Muscle of leg (tissue), 3 donors: ENCODE measurements at regions not wholly inside any gene's neighbourhood (a gene's known extent, or its start where the extent isn't known, plus 50 kb on each side); places are given as distances from the start of the nearest gene placed in this dataset.
"Not testable (repeated sequence)": the region's sequence is repeated elsewhere in the genome, so short reads cannot be mapped to it uniquely, and the experiment has no call there.

Experiments used
- DNase-seq: peaks from one replicate; pipeline ENCODE4 v3.0.0; 2013
- H3K27ac ChIP-seq: one replicate; pipeline ENCODE4 v1.5.1; 2013; ENCODE audit warnings: mild to moderate bottlenecking, low read length, control low read depth
- H3K27me3 ChIP-seq: one replicate; pipeline ENCODE4 v1.6.1; 2013; ENCODE audit warnings: low read length; ENCODE audit not compliant: control insufficient read depth, insufficient read depth
- H3K36me3 ChIP-seq: one replicate; pipeline ENCODE4 v1.6.1; 2013; ENCODE audit warnings: low read length; ENCODE audit not compliant: control insufficient read depth, insufficient read depth
- H3K4me1 ChIP-seq: one replicate; pipeline ENCODE4 v1.6.1; 2013; ENCODE audit warnings: low read length; ENCODE audit not compliant: control insufficient read depth, insufficient read depth
- H3K4me3 ChIP-seq: one replicate; pipeline ENCODE4 v1.5.1; 2013; ENCODE audit warnings: low read length, control low read depth
- H3K9me3 ChIP-seq: replicated peaks from 2 replicates; pipeline ENCODE4 v1.6.1; 2013; ENCODE audit warnings: low read depth, low read length; ENCODE audit not compliant: control insufficient read depth
- WGBS: methylation state at CpG from one replicate; pipeline ENCODE4 v1.1.5; 2013; ENCODE audit warnings: missing lambda C conversion rate; ENCODE audit not compliant: insufficient coverage; 5-methylcytosine and 5-hydroxymethylcytosine counted together

GRCh38 chr7:69208276-69208675 lies 390.0 kb upstream of the AUTS2 start:
- 65% methylated on average over 4 of the region's 6 CpGs for WGBS
- peak; percentile 65 for DNase-seq
- no peaks in the 10 kb centered on the region for H3K36me3 ChIP-seq
- H3K27ac ChIP-seq = no peak overlapping the region
- H3K4me3 ChIP-seq = no peak overlapping the region
- H3K4me1 ChIP-seq = peaks cover 5% of the 10 kb centered on the region
- no peaks in the 10 kb centered on the region for H3K9me3 ChIP-seq
- H3K27me3 ChIP-seq = no peaks in the 10 kb centered on the region

GRCh38 chr7:69208848-69209247 lies 389.4 kb upstream of the AUTS2 start:
- DNase-seq = no peak

DNA sequence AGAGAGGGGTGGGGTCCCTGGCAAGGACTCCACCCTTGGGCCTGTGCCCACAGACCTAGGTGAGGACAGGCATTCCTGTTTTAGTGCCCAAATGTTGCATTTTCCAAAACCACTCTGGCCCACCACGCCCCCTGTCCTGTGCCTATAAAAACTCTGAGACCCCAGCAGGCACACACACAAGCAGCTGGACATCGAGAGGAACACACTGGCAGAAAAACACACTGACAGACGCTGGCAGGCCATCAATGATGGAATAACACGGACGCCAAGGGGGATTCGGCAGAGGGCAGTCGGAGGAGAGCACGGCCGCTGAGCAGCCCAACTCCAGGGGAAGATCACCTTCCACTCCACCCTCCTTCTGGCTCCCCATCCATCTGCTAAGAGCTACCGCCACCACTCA lies 386.9 kb upstream of the AUTS2 start:
- Histone ChIP-seq H3K4me1 (peaks cover 2% of the 10 kb centered on the region), H3K9me3 (no peaks in the 10 kb centered on the region), H3K4me3 (no peak overlapping the region), H3K27me3 (no peaks in the 10 kb centered on the region), H3K36me3 (no peaks in the 10 kb centered on the region), H3K27ac (no peak overlapping the region)
- no peak for DNase-seq
- 57% methylated on average over 9 of the region's 10 CpGs for WGBS

More at GRCh38 chr7:69208848-69209247, 389.4 kb upstream of the AUTS2 start:
- Histone ChIP-seq H3K27me3 (no peaks in the 10 kb centered on the region), H3K36me3 (no peaks in the 10 kb centered on the region), H3K4me1 (peaks cover 3% of the 10 kb centered on the region), H3K9me3 (no peaks in the 10 kb centered on the region), H3K4me3 (no peak overlapping the region), H3K27ac (no peak overlapping the region)
- WGBS = no CpG with 5 or more reads among the region's 6 CpGs

GRCh38 chr7:69211739-69212138 lies 386.5 kb upstream of the AUTS2 start:
- no peaks in the 10 kb centered on the region for H3K36me3 ChIP-seq
- WGBS = 30% methylated on average over 2 of the region's 6 CpGs
- no peaks in the 10 kb centered on the region for H3K27me3 ChIP-seq
- H3K27ac ChIP-seq = no peak overlapping the region
- H3K9me3 ChIP-seq = no peaks in the 10 kb centered on the region
- H3K4me1 ChIP-seq = peaks cover 2% of the 10 kb centered on the region
- no peak overlapping the region for H3K4me3 ChIP-seq
- DNase-seq = peak; percentile 26

DNA sequence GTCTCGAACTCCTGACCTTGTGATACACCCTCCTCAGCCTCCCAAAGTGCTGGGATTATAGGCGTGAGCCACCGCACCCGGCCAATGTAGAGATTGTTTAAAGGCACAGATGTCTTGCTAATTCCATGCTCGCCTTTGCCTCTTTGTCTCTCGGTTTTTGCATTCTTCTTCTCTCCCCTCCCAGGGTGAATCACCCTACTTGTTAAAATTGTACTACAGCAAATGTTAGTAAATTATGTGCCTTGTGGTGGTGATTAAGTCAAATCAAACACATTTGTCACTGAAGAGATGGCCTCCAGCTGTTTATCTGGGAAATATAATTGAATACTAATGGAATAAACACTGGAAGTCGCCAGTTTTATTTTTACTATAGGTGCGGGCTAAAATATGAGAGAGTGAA lies 384.4 kb upstream of the AUTS2 start:
- no peaks in the 10 kb centered on the region for H3K9me3 ChIP-seq
- H3K27me3 ChIP-seq = no peaks in the 10 kb centered on the region
- DNase-seq = no peak
- 100% methylated on average over 1 of the region's 8 CpGs for WGBS
- H3K27ac ChIP-seq = no peak overlapping the region
- H3K4me1 ChIP-seq = peaks cover 14% of the 10 kb centered on the region
- no peaks in the 10 kb centered on the region for H3K36me3 ChIP-seq
- no peak overlapping the region for H3K4me3 ChIP-seq

DNA sequence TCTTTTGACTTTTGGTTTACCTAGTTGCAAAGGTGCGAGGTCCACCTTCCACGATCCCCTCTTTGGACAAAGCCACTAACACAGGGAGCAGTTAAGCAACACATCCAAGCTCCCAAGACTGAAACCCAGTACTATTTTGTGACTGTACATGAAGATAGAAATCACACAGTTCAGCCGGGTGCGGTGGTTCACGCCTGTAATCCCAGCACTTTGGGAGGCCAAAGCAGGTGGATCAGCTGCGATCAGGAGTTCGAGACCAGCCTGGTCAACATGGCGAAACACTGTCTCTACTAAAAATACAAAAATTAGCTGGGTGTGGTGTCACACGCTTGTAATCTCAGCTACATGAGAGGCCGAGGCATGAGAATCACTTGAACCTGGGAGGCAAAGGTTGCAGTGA lies 382.8 kb upstream of the AUTS2 start:
- not testable (repeated sequence) for H3K36me3 ChIP-seq, DNase-seq, H3K27me3 ChIP-seq, H3K9me3 ChIP-seq, H3K4me3 ChIP-seq, H3K27ac ChIP-seq
- 100% methylated on average over 3 of the region's 10 CpGs for WGBS
- peaks cover 14% of the 10 kb centered on the region for H3K4me1 ChIP-seq

- peak; percentile 93 for DNase-seq
These were observed 380.5 kb upstream of the AUTS2 start for GRCh38 chr7:69217516-69218350.

GRCh38 chr7:69218576-69218975 lies 379.7 kb upstream of the AUTS2 start:
- peak; percentile 92 for DNase-seq
- H3K27me3 ChIP-seq = peaks cover 2% of the 10 kb centered on the region
- no peaks in the 10 kb centered on the region for H3K36me3 ChIP-seq
- WGBS = 0% methylated on average over 1 of the region's 4 CpGs
- peak overlapping the region; percentile 24 for H3K27ac ChIP-seq
- H3K4me1 ChIP-seq = peaks cover 12% of the 10 kb centered on the region
- H3K4me3 ChIP-seq = no peak overlapping the region
- no peaks in the 10 kb centered on the region for H3K9me3 ChIP-seq

More at GRCh38 chr7:69217516-69218350, 380.5 kb upstream of the AUTS2 start:
- no peak overlapping the region for H3K4me3 ChIP-seq
- H3K27ac ChIP-seq = peak overlapping the region; percentile 45
- 25% methylated on average over 6 of the region's 18 CpGs for WGBS
- peaks cover 12% of the 10 kb centered on the region for H3K4me1 ChIP-seq
- peaks cover 2% of the 10 kb centered on the region for H3K27me3 ChIP-seq
- H3K36me3 ChIP-seq = no peaks in the 10 kb centered on the region
- no peaks in the 10 kb centered on the region for H3K9me3 ChIP-seq

DNA sequence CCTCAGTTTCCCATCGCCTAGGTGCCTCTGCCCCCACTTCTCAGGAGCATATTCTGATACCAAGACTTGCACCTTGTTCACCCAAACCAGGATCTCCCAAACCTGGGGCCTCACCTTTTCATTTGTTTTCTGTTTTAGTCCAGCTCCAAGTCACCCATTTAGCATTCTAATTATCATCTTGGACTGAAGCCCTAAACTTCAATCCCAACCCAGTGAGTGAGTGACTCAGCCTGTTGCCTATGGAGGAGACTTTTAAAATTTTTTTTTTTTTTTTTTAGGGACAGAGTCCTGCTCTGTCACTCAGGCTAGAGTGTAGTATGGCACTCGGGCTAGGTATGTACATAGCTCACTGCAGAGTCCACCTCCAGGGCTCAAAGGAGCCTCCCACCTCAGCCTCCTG lies 378.9 kb upstream of the AUTS2 start:
- H3K4me1 ChIP-seq = peaks cover 16% of the 10 kb centered on the region
- 100% methylated on average over 1 of the region's 2 CpGs for WGBS
- no peak overlapping the region for H3K27ac ChIP-seq
- no peak overlapping the region for H3K4me3 ChIP-seq
- H3K36me3 ChIP-seq = no peaks in the 10 kb centered on the region
- peaks cover 2% of the 10 kb centered on the region for H3K27me3 ChIP-seq
- H3K9me3 ChIP-seq = no peaks in the 10 kb centered on the region
- DNase-seq = peak; percentile 20

DNA sequence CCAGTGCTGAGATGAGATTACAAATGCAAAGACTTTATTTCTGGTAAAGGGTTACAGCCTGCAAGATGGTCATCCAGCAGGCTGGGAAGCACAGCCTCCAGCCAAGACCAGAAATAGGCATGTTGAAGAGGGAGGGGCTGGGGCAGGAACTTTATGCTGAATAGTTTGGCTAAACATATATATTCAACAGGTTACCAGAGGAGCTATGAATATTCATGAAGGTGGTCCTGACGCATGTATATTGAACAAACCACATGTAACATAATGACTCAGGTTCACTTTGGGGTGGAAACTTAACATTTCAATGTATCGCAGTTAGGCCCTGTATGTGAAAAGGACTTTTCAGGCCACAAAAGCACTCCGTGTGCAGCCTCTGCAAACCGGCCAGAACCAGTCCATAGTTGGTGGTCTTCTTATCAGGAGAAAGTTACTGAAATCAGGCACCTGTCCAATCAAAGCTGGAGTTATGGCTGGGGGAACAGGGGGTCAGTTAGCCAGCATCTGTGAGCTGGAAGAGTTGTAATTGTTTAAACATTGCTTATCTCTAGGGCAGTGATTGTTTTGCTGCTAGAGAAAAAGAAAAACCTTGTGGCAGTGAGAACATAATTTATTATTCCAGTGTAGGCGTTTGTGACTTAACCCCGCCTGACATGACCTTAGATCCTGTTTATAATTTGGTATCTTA lies 372.9 kb upstream of the AUTS2 start:
- H3K4me3 ChIP-seq = no peak overlapping the region
- H3K27me3 ChIP-seq = peaks cover 2% of the 10 kb centered on the region
- 91% methylated on average over 5 of the region's 6 CpGs for WGBS
- peaks cover 7% of the 10 kb centered on the region for H3K4me1 ChIP-seq
- DNase-seq = no peak
- no peak overlapping the region for H3K27ac ChIP-seq
- no peaks in the 10 kb centered on the region for H3K36me3 ChIP-seq
- peaks cover 5% of the 10 kb centered on the region for H3K9me3 ChIP-seq
